ENCODE measurements at regions not wholly inside any gene's neighbourhood (a gene's known extent, or its start where the extent isn't known, plus 50 kb on each side); places are given as distances from the start of the nearest gene placed in this dataset.

DNA sequence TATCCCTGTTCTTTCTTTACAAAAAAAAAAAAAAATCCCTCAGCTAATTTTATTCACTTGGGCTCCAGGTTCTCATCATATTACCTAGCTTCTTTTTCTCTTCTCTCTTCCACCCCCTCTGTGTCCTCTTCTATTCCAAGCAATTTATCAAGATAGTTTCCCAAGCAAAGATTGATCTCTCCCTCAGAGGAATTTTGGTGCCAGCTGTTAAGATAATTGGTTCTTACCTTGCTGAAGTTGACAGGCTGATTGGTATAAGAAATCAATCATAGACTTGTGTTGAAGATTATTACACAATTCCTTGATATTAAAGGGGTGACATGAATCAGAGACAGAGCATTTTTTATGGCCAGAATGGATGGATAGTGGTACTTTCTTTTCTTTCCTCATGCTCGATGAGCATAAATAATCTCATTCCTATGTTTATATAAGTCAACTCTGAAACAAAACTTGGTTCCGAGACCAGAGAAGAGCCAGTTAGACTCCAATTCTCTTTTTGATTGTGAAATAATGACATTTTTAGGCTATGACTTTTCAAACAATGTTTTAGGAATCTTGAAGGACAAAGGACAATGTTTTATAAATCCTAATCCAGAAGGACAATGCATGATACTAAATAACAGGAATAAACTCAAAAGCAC is 264.1 kb upstream of the PRKD1 start:
- no peaks in the 10 kb centered on the region for H3K36me3 ChIP-seq (ENCODE audit: control insufficient read depth in 2 of 3, insufficient read depth in 3 of 3, low read length in 3 of 3)
- TF ChIP-seq, protein P1, sequence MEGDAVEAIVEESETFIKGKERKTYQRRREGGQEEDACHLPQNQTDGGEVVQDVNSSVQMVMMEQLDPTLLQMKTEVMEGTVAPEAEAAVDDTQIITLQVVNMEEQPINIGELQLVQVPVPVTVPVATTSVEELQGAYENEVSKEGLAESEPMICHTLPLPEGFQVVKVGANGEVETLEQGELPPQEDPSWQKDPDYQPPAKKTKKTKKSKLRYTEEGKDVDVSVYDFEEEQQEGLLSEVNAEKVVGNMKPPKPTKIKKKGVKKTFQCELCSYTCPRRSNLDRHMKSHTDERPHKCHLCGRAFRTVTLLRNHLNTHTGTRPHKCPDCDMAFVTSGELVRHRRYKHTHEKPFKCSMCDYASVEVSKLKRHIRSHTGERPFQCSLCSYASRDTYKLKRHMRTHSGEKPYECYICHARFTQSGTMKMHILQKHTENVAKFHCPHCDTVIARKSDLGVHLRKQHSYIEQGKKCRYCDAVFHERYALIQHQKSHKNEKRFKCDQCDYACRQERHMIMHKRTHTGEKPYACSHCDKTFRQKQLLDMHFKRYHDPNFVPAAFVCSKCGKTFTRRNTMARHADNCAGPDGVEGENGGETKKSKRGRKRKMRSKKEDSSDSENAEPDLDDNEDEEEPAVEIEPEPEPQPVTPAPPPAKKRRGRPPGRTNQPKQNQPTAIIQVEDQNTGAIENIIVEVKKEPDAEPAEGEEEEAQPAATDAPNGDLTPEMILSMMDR (IDR thresholded peaks at IDR 0.05; ENCODE audit: borderline replicate concordance, extremely low read depth, insufficient read depth) = no peak

GRCh38 chr14:30193101-30193500 is 265.5 kb upstream of the PRKD1 start:
- TF ChIP-seq, protein P1 (IDR thresholded peaks at IDR 0.05; ENCODE audit: borderline replicate concordance, extremely low read depth, insufficient read depth) = no peak
- no peaks in the 10 kb centered on the region for H3K27me3 ChIP-seq (ENCODE audit: control insufficient read depth, insufficient read depth, low read length)
- H3K36me3 ChIP-seq (ENCODE audit: control insufficient read depth in 2 of 3, insufficient read depth in 3 of 3, low read length in 3 of 3) = no peaks in the 10 kb centered on the region
- H3K27ac ChIP-seq (ENCODE audit: low read depth in 2 of 2, low read length in 2 of 2) = no peak overlapping the region
- DNase-seq = no peak
- H3K9ac ChIP-seq (ENCODE audit: low read length in 3 of 3) = no peak overlapping the region
- no peak overlapping the region for H3K4me3 ChIP-seq (ENCODE audit: low read length in 3 of 3)
- no peaks in the 10 kb centered on the region for H3K9me3 ChIP-seq (ENCODE audit: control insufficient read depth in 2 of 3, insufficient read depth in 1 of 3, low read length in 3 of 3)
- peaks cover 0 to 4% (median 0%) of the 10 kb centered on the region in 3 donors for H3K4me1 ChIP-seq (ENCODE audit: control insufficient read depth in 2 of 3, insufficient read depth in 2 of 3, low read depth in 1 of 3, low read length in 3 of 3)
- no peak for FAIRE-seq
- intact Hi-C loops (cut with DNase I) = no loop called here

More for the DNA sequence above, 264.1 kb upstream of the PRKD1 start:
- Histone ChIP-seq H3K27me3 (ENCODE audit: control insufficient read depth, insufficient read depth, low read length) (no peaks in the 10 kb centered on the region), H3K27ac (ENCODE audit: low read depth in 2 of 2, low read length in 2 of 2) (no peak overlapping the region), H3K4me1 (ENCODE audit: control insufficient read depth in 2 of 3, insufficient read depth in 2 of 3, low read depth in 1 of 3, low read length in 3 of 3) (peaks cover 0 to 4% (median 0%) of the 10 kb centered on the region in 3 donors), H3K9me3 (ENCODE audit: control insufficient read depth in 2 of 3, insufficient read depth in 1 of 3, low read length in 3 of 3) (no peaks in the 10 kb centered on the region), H3K9ac (ENCODE audit: low read length in 3 of 3) (no peak overlapping the region), H3K4me3 (ENCODE audit: low read length in 3 of 3) (no peak overlapping the region)
- intact Hi-C loops (cut with DNase I) = no loop called here
- DNase-seq (no peak), FAIRE-seq (no peak)

DNA sequence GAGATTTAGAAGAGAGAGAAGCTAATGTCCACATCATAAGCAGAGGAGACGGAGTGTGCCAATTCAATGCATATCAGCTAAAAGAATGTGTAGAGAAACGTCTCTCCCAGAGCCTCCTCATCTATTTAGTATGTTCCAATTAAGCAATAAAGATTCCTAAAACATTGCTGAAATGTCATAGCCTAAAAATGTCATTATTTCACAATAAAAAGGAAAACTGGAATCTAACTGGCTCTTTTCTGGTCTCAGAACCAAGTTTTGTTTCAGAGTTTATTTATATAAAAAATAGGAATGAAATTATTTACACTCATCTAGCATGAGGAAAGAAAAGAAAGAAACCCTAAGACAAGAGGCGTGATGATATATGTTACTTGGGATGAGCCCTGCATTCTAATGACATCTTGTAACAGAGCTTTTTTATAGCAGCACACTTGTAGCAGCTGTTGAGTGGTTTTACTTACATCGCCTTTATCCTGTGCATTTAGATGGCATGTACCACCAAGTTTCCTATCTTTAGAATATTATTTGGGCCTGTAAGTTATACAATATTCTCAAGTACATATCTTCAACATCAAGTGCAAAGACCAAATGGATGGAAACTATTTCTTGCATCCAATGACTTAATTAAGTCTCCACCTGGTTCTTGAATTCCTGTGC is 266.3 kb upstream of the PRKD1 start:
- intact Hi-C loops (cut with DNase I) = no loop called here
- FAIRE-seq (no peak), DNase-seq (no peak)
- Histone ChIP-seq H3K4me1 (ENCODE audit: control insufficient read depth in 2 of 3, insufficient read depth in 2 of 3, low read depth in 1 of 3, low read length in 3 of 3) (peaks cover 0 to 4% (median 0%) of the 10 kb centered on the region in 3 donors), H3K4me3 (ENCODE audit: low read length in 3 of 3) (no peak overlapping the region), H3K9me3 (ENCODE audit: control insufficient read depth in 2 of 3, insufficient read depth in 1 of 3, low read length in 3 of 3) (no peaks in the 10 kb centered on the region), H3K27me3 (ENCODE audit: control insufficient read depth, insufficient read depth, low read length) (no peaks in the 10 kb centered on the region), H3K36me3 (ENCODE audit: control insufficient read depth in 2 of 3, insufficient read depth in 3 of 3, low read length in 3 of 3) (no peaks in the 10 kb centered on the region), H3K27ac (ENCODE audit: low read depth in 2 of 2, low read length in 2 of 2) (peak overlapping the region in 1 of 2 donors; percentile 21), H3K9ac (ENCODE audit: low read length in 3 of 3) (peak overlapping the region in 1 of 3 donors; percentile 14)
- TF ChIP-seq, protein P1 (IDR thresholded peaks at IDR 0.05; ENCODE audit: borderline replicate concordance, extremely low read depth, insufficient read depth) = no peak
